Esophagus muscularis mucosa (tissue), 4 donors: ENCODE measurements at regions not wholly inside any gene's neighbourhood (a gene's known extent, or its start where the extent isn't known, plus 50 kb on each side); places are given as distances from the start of the nearest gene placed in this dataset.

Experiments
- EP300 ChIP-seq: sonication (generic); formaldehyde crosslinking; IDR thresholded peaks from one replicate; pipeline ENCODE4 v1.6.1; 2017; ENCODE audit warnings: antibody characterized with exemption
- POLR2A ChIP-seq: fragments of 450-650 bp; IDR thresholded peaks from one replicate; pipeline ENCODE4 v1.6.1; 2017; ENCODE audit warnings: antibody characterized with exemption, moderate library complexity, mild to moderate bottlenecking, low read depth
- POLR2AphosphoS5 ChIP-seq, 2 donors: sonication (generic); formaldehyde crosslinking; IDR thresholded peaks; one replicate each; pipeline ENCODE4 v1.6.1; 2017; ENCODE audit warnings: antibody characterized with exemption in 2 of 2
- TF ChIP-seq, protein P1 (sequence below), 3 experiments: fragments of 200-600 bp in 2 of 3; fragments of 450-650 bp in 1 of 3; sonication (generic) in 2 of 3; IDR thresholded peaks; one replicate each; pipeline ENCODE4 v1.5.1; 2017 to 2019; ENCODE audit warnings: antibody characterized with exemption in 3 of 3, mild to moderate bottlenecking in 2 of 3, moderate library complexity in 1 of 3

DNA sequence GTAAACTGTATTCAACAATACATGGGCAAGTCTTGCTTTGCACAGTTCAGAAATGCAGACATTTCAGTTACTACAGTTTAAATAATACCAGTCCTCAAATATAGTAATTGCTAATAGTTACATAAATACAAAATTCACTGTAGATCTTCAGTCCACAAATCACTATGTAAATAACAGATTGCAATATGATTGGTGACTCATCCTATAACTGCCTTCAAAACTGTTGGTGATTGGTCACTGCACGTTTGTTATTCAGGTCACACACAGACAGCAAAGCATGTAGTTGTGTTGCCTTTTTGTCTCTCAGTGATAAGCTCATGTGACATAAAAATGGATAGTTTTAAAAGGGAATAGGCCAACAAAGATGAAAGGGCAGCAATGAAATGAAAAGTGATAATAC lies 186.5 kb upstream of the CTTNBP2NL start:
- TF ChIP-seq, protein P1, sequence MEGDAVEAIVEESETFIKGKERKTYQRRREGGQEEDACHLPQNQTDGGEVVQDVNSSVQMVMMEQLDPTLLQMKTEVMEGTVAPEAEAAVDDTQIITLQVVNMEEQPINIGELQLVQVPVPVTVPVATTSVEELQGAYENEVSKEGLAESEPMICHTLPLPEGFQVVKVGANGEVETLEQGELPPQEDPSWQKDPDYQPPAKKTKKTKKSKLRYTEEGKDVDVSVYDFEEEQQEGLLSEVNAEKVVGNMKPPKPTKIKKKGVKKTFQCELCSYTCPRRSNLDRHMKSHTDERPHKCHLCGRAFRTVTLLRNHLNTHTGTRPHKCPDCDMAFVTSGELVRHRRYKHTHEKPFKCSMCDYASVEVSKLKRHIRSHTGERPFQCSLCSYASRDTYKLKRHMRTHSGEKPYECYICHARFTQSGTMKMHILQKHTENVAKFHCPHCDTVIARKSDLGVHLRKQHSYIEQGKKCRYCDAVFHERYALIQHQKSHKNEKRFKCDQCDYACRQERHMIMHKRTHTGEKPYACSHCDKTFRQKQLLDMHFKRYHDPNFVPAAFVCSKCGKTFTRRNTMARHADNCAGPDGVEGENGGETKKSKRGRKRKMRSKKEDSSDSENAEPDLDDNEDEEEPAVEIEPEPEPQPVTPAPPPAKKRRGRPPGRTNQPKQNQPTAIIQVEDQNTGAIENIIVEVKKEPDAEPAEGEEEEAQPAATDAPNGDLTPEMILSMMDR (IDR thresholded peaks at IDR 0.05) = no peak
- TF ChIP-seq POLR2A = no peak
- TF ChIP-seq EP300 = no peak
- no peak for TF ChIP-seq POLR2AphosphoS5 (IDR thresholded peaks at IDR 0.05)
